Endothelial cell (in vitro differentiated cells): ENCODE measurements at regions not wholly inside any gene's neighbourhood (a gene's known extent, or its start where the extent isn't known, plus 50 kb on each side); places are given as distances from the start of the nearest gene placed in this dataset.
"Not testable (repeated sequence)": the region's sequence is repeated elsewhere in the genome, so short reads cannot be mapped to it uniquely, and the experiment has no call there.

ENCODE experiments used
- DNase-seq: peaks from one replicate; pipeline ENCODE4 v3.0.0; 2021; ENCODE audit warnings: low spot score
- H3K27ac Mint-ChIP-seq: one replicate; pipeline ENCODE4 v1.8.0; 2021; ENCODE audit warnings: mixed read lengths, inconsistent platforms; ENCODE audit not compliant: unreplicated experiment
- H3K27me3 Mint-ChIP-seq: one replicate; pipeline ENCODE4 v1.8.0; 2021; ENCODE audit warnings: mild to moderate bottlenecking, moderate library complexity, mixed read lengths, inconsistent platforms; ENCODE audit not compliant: unreplicated experiment
- H3K36me3 Mint-ChIP-seq: one replicate; pipeline ENCODE4 v1.8.0; 2021; ENCODE audit warnings: mild to moderate bottlenecking, low read depth, mixed read lengths, inconsistent platforms; ENCODE audit not compliant: unreplicated experiment
- H3K4me1 Mint-ChIP-seq: one replicate; pipeline ENCODE4 v1.8.0; 2021; ENCODE audit warnings: mild to moderate bottlenecking, mixed read lengths, inconsistent platforms; ENCODE audit not compliant: unreplicated experiment
- H3K4me3 Mint-ChIP-seq: one replicate; pipeline ENCODE4 v1.8.0; 2021; ENCODE audit warnings: mild to moderate bottlenecking, mixed read lengths, inconsistent platforms; ENCODE audit not compliant: unreplicated experiment
- H3K9me3 Mint-ChIP-seq: one replicate; pipeline ENCODE4 v1.8.0; 2021; ENCODE audit warnings: mixed read lengths, inconsistent platforms; ENCODE audit not compliant: unreplicated experiment
- CTCF ChIP-seq: fragments of 200-600 bp; sonication (generic); IDR thresholded peaks from one replicate; pipeline ENCODE4 v1.5.0; 2021; ENCODE audit warnings: antibody characterized with exemption; ENCODE audit not compliant: unreplicated experiment

- no peaks in the 10 kb centered on the region for H3K9me3 Mint-ChIP-seq
- DNase-seq: no peak
- TF ChIP-seq CTCF: no peak
- H3K4me3 Mint-ChIP-seq: no peak overlapping the region
- peaks cover 32% of the 10 kb centered on the region for H3K4me1 Mint-ChIP-seq
- no peaks in the 10 kb centered on the region for H3K27me3 Mint-ChIP-seq
- H3K36me3 Mint-ChIP-seq: no peaks in the 10 kb centered on the region
- H3K27ac Mint-ChIP-seq: no peak overlapping the region
These were observed 117.5 kb upstream of the VANGL1 start for GRCh38 chr1:115524236-115524635.

GRCh38 chr1:115522386-115522785 lies 119.4 kb upstream of the VANGL1 start:
- no peak overlapping the region for H3K27ac Mint-ChIP-seq
- H3K4me1 Mint-ChIP-seq: peaks cover 21% of the 10 kb centered on the region
- no peaks in the 10 kb centered on the region for H3K9me3 Mint-ChIP-seq
- no peaks in the 10 kb centered on the region for H3K27me3 Mint-ChIP-seq
- no peaks in the 10 kb centered on the region for H3K36me3 Mint-ChIP-seq
- no peak for DNase-seq
- TF ChIP-seq CTCF: no peak
- no peak overlapping the region for H3K4me3 Mint-ChIP-seq

- Mint-ChIP-seq H3K36me3 (no peaks in the 10 kb centered on the region), H3K9me3 (no peaks in the 10 kb centered on the region), H3K4me3 (no peak overlapping the region), H3K27me3 (no peaks in the 10 kb centered on the region), H3K4me1 (no peaks in the 10 kb centered on the region), H3K27ac (no peak overlapping the region)
- TF ChIP-seq CTCF: no peak
- no peak for DNase-seq
These were observed 126.5 kb upstream of the VANGL1 start for GRCh38 chr1:115515270-115515669.

GRCh38 chr1:115510226-115510625 lies 131.5 kb upstream of the VANGL1 start:
- H3K36me3 Mint-ChIP-seq, H3K27ac Mint-ChIP-seq, DNase-seq, H3K4me3 Mint-ChIP-seq, H3K9me3 Mint-ChIP-seq, H3K4me1 Mint-ChIP-seq, H3K27me3 Mint-ChIP-seq: not testable (repeated sequence)

GRCh38 chr1:115507901-115508300 lies 133.9 kb upstream of the VANGL1 start:
- H3K4me1 Mint-ChIP-seq: no peaks in the 10 kb centered on the region
- no peak for DNase-seq
- no peak overlapping the region for H3K4me3 Mint-ChIP-seq
- H3K9me3 Mint-ChIP-seq: no peaks in the 10 kb centered on the region
- H3K36me3 Mint-ChIP-seq: no peaks in the 10 kb centered on the region
- no peak overlapping the region for H3K27ac Mint-ChIP-seq
- no peaks in the 10 kb centered on the region for H3K27me3 Mint-ChIP-seq
- no peak for TF ChIP-seq CTCF
